ENCODE measurements at regions not wholly inside any gene's neighbourhood (a gene's known extent, or its start where the extent isn't known, plus 50 kb on each side); places are given as distances from the start of the nearest gene placed in this dataset.

DNA sequence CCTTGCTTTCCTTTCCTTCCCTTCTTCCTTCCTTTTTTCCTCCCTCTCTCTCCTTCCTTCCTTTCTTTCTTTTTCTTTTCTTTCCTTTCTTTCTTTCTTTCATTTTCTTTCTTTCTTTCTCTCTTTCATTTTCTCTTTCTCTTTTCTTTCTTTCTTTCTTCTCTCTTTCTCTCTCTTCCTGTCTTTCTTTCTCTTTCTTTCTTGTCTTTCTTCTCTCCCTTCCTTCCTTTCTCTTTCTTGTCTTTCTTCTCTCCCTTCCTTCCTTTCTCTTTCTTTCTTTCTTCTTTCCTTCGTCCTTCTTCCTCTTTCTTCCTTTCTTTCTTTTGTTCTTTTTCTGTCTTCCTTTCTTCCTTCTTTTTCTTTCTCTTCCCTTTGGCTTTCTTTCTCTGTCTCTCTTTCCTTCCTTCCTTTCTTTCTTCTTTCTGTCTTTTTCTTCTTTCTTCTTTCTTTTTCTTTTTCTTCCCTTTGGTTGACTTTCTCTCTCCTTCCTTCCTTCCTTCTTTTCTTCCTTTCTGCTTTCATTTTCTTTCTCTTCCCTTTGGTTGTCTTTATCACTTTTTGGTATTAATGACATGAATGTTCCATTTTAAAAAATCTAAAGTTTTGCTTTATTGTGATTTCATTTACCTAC lies 496.4 kb upstream of the CBLB start:
- no peak for DNase-seq
- intact Hi-C loops (cut with DNase I) = no loop called here
- no peaks in the 10 kb centered on the region for H3K27me3 ChIP-seq (ENCODE audit: low read depth)
- no peak for TF ChIP-seq CTCF (IDR thresholded peaks at IDR 0.05)
- H3K4me1 ChIP-seq = no peaks in the 10 kb centered on the region
- H3K4me3 ChIP-seq = no peak overlapping the region
- no peaks in the 10 kb centered on the region for H3K9me3 ChIP-seq
- H3K27ac ChIP-seq = no peak overlapping the region
- no peaks in the 10 kb centered on the region for H3K36me3 ChIP-seq
- ATAC-seq = no peak

GRCh38 chr3:106366352-106366751 lies 497.5 kb upstream of the CBLB start:
- no peak for TF ChIP-seq CTCF (IDR thresholded peaks at IDR 0.05)
- DNase-seq (no peak), ATAC-seq (no peak)
- Histone ChIP-seq H3K36me3 (no peaks in the 10 kb centered on the region), H3K4me3 (no peak overlapping the region), H3K9me3 (no peaks in the 10 kb centered on the region), H3K27ac (no peak overlapping the region), H3K27me3 (ENCODE audit: low read depth) (no peaks in the 10 kb centered on the region), H3K4me1 (no peaks in the 10 kb centered on the region)
- intact Hi-C loops (cut with DNase I) = no loop called here

DNA sequence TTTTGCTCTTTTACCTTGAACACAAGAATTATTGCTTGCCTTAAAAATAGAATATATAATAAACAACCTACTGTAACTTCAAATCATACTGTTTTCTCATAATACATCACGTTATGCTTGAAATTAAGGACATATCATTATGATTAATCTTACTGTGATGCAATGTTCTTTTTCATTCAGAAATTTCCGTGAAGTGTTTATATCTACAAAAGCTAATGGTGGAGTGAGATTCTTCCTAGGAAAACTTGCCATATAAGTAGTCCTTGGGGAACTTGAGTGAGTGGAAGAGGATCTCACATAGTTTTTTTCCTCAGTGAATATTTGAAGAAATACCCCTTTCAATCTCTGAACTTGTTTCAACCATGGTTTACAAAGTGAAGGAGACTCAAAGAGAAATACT lies 498.7 kb upstream of the CBLB start:
- no peak overlapping the region for H3K4me3 ChIP-seq
- H3K27me3 ChIP-seq (ENCODE audit: low read depth) = no peaks in the 10 kb centered on the region
- no peaks in the 10 kb centered on the region for H3K9me3 ChIP-seq
- intact Hi-C loops (cut with DNase I) = no loop called here
- DNase-seq = no peak
- no peak for ATAC-seq
- H3K4me1 ChIP-seq = no peaks in the 10 kb centered on the region
- no peaks in the 10 kb centered on the region for H3K36me3 ChIP-seq
- TF ChIP-seq CTCF (IDR thresholded peaks at IDR 0.05) = no peak
- H3K27ac ChIP-seq = no peak overlapping the region

- ATAC-seq = no peak
- intact Hi-C loops (cut with DNase I) = no loop called here
- H3K27ac ChIP-seq = no peak overlapping the region
- H3K4me1 ChIP-seq = no peaks in the 10 kb centered on the region
- TF ChIP-seq CTCF (IDR thresholded peaks at IDR 0.05) = no peak
- no peak for DNase-seq
- no peak overlapping the region for H3K4me3 ChIP-seq
- H3K9me3 ChIP-seq = no peaks in the 10 kb centered on the region
- H3K27me3 ChIP-seq (ENCODE audit: low read depth) = no peaks in the 10 kb centered on the region
- H3K36me3 ChIP-seq = no peaks in the 10 kb centered on the region
Measured at GRCh38 chr3:106371221-106371970, 502.6 kb upstream of the CBLB start.

DNA sequence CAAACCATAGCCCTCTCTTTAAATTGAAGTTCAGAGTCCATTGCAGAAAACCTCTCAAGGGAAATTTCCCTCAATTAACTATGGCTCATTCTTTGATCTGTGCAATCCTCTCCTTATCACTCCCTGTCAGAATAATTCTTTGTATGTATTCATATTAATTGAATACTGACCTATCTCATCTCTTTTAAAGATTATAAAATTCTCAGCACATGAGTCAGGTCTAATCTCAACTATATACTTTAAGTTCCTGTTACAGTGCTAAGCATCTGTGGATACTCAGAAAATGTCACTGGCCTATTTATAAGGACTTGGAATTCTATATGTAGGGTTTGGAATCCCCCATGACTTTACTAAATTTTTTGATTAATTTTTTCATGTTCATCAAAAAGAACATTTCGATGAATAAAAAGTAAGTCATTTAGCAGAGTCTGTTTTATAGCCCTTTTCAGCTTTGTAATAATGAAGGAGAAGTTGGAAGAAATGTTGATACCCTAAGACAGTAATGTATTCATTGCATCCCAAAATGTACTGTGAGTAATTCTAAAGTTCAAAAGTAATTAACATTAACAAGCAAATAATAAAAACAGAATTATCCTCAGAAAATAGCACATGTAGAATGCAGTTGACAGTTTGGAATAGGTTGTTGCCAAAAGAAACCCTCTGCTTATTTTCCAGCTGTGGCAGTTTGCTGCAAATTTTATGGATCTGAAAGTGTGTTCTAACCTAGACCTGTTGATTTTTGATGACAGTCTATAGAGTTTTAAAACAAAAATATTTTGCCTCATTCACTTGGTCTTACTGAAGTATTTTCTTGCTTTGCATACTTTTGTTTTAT lies 503.4 kb upstream of the CBLB start:
- Histone ChIP-seq H3K4me1 (no peaks in the 10 kb centered on the region), H3K9me3 (no peaks in the 10 kb centered on the region), H3K36me3 (no peaks in the 10 kb centered on the region), H3K27me3 (ENCODE audit: low read depth) (no peaks in the 10 kb centered on the region), H3K4me3 (no peak overlapping the region), H3K27ac (no peak overlapping the region)
- intact Hi-C loops (cut with DNase I) = no loop called here
- TF ChIP-seq CTCF (IDR thresholded peaks at IDR 0.05) = no peak
- ATAC-seq (no peak), DNase-seq (no peak)

Measured in lower lobe of right lung (tissue), 2 donors.